Panc1 (cell line): ENCODE measurements at regions not wholly inside any gene's neighbourhood (a gene's known extent, or its start where the extent isn't known, plus 50 kb on each side); places are given as distances from the start of the nearest gene placed in this dataset.

Experiments used
- ATAC-seq: fragments of 200-7000 bp; cut with Tn5 transposase; 2 replicates; pipeline ENCODE4 v1.9.1; 2020; ENCODE audit warnings: mild to moderate bottlenecking, moderate library complexity
- BruUV-seq: library from RNA; stranded (reverse); fragments of 400-500 nt; replicated peaks from 2 replicates; lab custom pipeline; 2021; lab: Mats Ljungman, UMichigan
- CTCF ChIA-PET: fragments of 300-600 bp; sonication (Branson Sonifier 250); formaldehyde crosslinking; loops from one replicate; lab custom pipeline; 2022; ENCODE audit warnings: antibody characterized with exemption; lab: Charles Lee
- POLR2A ChIA-PET: fragments of 300-600 bp; sonication (Branson Sonifier 250); formaldehyde crosslinking; loops from one replicate; lab custom pipeline; 2022; ENCODE audit warnings: antibody characterized with exemption; lab: Charles Lee
- DNase-seq: peaks from one replicate; pipeline ENCODE4 v3.0.0-alpha.2; 2010; ENCODE audit warnings: low read depth, low spot score
- H3K27ac ChIP-seq: 2 replicates; pipeline ENCODE4 v1.5.1; 2011; ENCODE audit warnings: mild to moderate bottlenecking, low read length, inconsistent platforms
- H3K27me3 ChIP-seq: fragments of 200-500 bp; sonication (Bioruptor generic); 2 replicates; pipeline ENCODE4 v1.6.0; 2014; ENCODE audit warnings: low read length, inconsistent platforms; ENCODE audit not compliant: control insufficient read depth, insufficient read depth
- H3K36me3 ChIP-seq: fragments of 200-500 bp; sonication (Bioruptor generic); 2 replicates; pipeline ENCODE4 v1.5.1; 2014; ENCODE audit warnings: inconsistent platforms, mild to moderate bottlenecking, low read length, moderate library complexity; ENCODE audit not compliant: control insufficient read depth, insufficient read depth
- H3K4me1 ChIP-seq: 2 replicates; pipeline ENCODE4 v1.5.1; 2011; ENCODE audit warnings: inconsistent platforms, mild to moderate bottlenecking, low read length, moderate library complexity; ENCODE audit not compliant: control insufficient read depth, insufficient read depth
- H3K4me3 ChIP-seq, 2 experiments: 2 replicates each; pipeline ENCODE4 v1.5.1; 2011 to 2012; ENCODE audit warnings: low read depth in 2 of 2, low read length in 2 of 2, mild to moderate bottlenecking in 2 of 2, inconsistent platforms in 1 of 2, moderate library complexity in 1 of 2
- H3K9me3 ChIP-seq: fragments of 200-500 bp; sonication (Bioruptor generic); 2 replicates; pipeline ENCODE4 v1.5.1; 2014; ENCODE audit warnings: low read depth, mild to moderate bottlenecking, inconsistent platforms, low read length, moderate library complexity; ENCODE audit not compliant: control insufficient read depth, insufficient read depth
- CTCF ChIP-seq: fragments of 450-650 bp; IDR thresholded peaks from 2 replicates; pipeline ENCODE4 v1.5.1; 2017; ENCODE audit warnings: mild to moderate bottlenecking
- POLR2AphosphoS5 ChIP-seq: IDR thresholded peaks from 2 replicates; pipeline ENCODE4 v1.6.1; 2012; ENCODE audit warnings: mild to moderate bottlenecking, low read depth, low read length, moderate library complexity
- SIN3A ChIP-seq: IDR thresholded peaks from 2 replicates; pipeline ENCODE4 v1.6.1; 2012; ENCODE audit warnings: low read depth, mild to moderate bottlenecking, low read length, moderate library complexity, borderline replicate concordance; ENCODE audit not compliant: insufficient read depth
- TCF7L2 ChIP-seq: IDR thresholded peaks from 2 replicates; pipeline ENCODE4 v1.6.1; 2011; ENCODE audit warnings: mild to moderate bottlenecking, low read depth, low read length, inconsistent platforms
- in situ Hi-C: cut with HindIII; loops from 2 replicates; pipeline ENCODE4 v1.10.0; 2016; ENCODE audit warnings: low sequenced_read_pairs, low pct_unique_long_range_greater_than_20kb
- intact Hi-C: fragments of 100-400 bp; cut with micrococcal nuclease; formaldehyde crosslinking; loops from one replicate; pipeline ENCODE4 v1.10.0; 2022; ENCODE audit not compliant: unreplicated experiment
- TF ChIP-seq, protein P1 (sequence below), 2 experiments: IDR thresholded peaks; 2 replicates each; pipeline ENCODE4 v1.6.1; 2011 to 2012; ENCODE audit warnings: low read depth in 2 of 2, control low read depth in 1 of 2, low read length in 1 of 2, mild to moderate bottlenecking in 1 of 2, moderate library complexity in 1 of 2; ENCODE audit not compliant: insufficient read depth in 1 of 2

DNA sequence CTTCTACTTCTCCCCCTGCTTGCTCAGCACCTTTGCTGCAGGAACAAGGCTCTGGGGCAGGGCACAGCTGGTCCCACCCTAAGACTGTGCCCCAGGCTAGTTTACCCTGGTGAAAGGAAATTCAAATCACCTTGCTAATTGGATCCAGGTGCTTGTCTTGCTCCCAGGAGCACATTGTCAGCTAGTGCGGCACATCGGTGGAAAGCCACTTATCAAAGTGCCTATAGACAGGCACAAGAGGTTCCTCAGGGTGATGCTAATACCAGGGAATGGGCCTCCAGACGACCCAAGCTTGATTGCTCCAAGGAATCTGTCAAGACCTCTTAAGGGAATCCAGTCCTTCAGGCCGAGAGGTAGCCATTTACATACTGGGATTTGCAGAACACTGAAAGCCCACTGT is 64.5 kb upstream of the PRPS1 start:
- ATAC-seq (no peak), DNase-seq (no peak)
- POLR2A ChIA-PET: no interaction called here
- no peaks in the 10 kb centered on the region for H3K27me3 ChIP-seq
- intact Hi-C loops: no loop called here
- TF ChIP-seq CTCF (no peak), POLR2AphosphoS5 (no peak), SIN3A (no peak), TCF7L2 (no peak)
- TF ChIP-seq, protein P1, sequence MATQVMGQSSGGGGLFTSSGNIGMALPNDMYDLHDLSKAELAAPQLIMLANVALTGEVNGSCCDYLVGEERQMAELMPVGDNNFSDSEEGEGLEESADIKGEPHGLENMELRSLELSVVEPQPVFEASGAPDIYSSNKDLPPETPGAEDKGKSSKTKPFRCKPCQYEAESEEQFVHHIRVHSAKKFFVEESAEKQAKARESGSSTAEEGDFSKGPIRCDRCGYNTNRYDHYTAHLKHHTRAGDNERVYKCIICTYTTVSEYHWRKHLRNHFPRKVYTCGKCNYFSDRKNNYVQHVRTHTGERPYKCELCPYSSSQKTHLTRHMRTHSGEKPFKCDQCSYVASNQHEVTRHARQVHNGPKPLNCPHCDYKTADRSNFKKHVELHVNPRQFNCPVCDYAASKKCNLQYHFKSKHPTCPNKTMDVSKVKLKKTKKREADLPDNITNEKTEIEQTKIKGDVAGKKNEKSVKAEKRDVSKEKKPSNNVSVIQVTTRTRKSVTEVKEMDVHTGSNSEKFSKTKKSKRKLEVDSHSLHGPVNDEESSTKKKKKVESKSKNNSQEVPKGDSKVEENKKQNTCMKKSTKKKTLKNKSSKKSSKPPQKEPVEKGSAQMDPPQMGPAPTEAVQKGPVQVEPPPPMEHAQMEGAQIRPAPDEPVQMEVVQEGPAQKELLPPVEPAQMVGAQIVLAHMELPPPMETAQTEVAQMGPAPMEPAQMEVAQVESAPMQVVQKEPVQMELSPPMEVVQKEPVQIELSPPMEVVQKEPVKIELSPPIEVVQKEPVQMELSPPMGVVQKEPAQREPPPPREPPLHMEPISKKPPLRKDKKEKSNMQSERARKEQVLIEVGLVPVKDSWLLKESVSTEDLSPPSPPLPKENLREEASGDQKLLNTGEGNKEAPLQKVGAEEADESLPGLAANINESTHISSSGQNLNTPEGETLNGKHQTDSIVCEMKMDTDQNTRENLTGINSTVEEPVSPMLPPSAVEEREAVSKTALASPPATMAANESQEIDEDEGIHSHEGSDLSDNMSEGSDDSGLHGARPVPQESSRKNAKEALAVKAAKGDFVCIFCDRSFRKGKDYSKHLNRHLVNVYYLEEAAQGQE (IDR thresholded peaks at IDR 0.05; ENCODE audit: insufficient read depth in 1 of 2, low read depth in 2 of 2, low read length in 1 of 2): no peak
- no peak overlapping the region for H3K4me3 ChIP-seq
- no peak overlapping the region for H3K27ac ChIP-seq
- no peaks in the 10 kb centered on the region for H3K9me3 ChIP-seq
- in situ Hi-C loops: no loop called here
- H3K4me1 ChIP-seq: no peaks in the 10 kb centered on the region; the same call in 1 of the 2 replicates
- CTCF ChIA-PET: no interaction called here
- no TSS peak for BruUV-seq
- no peaks in the 10 kb centered on the region for H3K36me3 ChIP-seq

GRCh38 chrX:107565015-107565414 is 63.3 kb upstream of the PRPS1 start:
- in situ Hi-C loops: no loop called here
- no TSS peak for BruUV-seq
- Histone ChIP-seq H3K4me3 (no peak overlapping the region), H3K27ac (no peak overlapping the region), H3K36me3 (no peaks in the 10 kb centered on the region), H3K27me3 (no peaks in the 10 kb centered on the region), H3K9me3 (no peaks in the 10 kb centered on the region), H3K4me1 (no peaks in the 10 kb centered on the region; the same call in 1 of the 2 replicates)
- TF ChIP-seq, protein P1 (IDR thresholded peaks at IDR 0.05; ENCODE audit: insufficient read depth in 1 of 2, low read depth in 2 of 2, low read length in 1 of 2): no peak
- TF ChIP-seq POLR2AphosphoS5: no peak
- no peak for ATAC-seq
- intact Hi-C loops: no loop called here
- ChIA-PET CTCF (no interaction called here), POLR2A (no interaction called here)
- DNase-seq: no peak
